ENCODE measurements at regions not wholly inside any gene's neighbourhood (a gene's known extent, or its start where the extent isn't known, plus 50 kb on each side); places are given as distances from the start of the nearest gene placed in this dataset.

DNA sequence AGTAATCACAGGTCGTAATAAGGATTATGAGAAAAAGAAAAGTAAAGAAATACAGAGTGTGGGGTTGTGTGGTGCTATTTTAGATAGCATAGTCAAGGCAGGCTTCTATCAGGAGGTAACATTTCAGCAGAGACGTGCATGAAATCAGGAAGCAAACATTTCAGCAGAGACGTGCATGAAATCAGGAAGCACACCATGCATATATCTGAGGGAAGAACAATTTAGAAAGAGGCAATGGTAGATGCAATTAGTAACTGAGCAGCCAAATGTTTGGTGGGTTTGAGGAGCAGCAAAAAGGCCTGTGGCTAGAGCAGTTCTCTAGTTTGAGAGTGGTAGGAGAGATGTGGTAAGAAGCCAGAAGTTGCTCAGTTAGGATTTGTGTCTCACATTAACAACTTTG, 713.7 kb downstream of the ADCYAP1 start:
- no peak overlapping the region for H3K27ac ChIP-seq
- TF ChIP-seq CTCF (IDR thresholded peaks at IDR 0.05): no peak
- no peak for TF ChIP-seq ZFX (IDR thresholded peaks at IDR 0.05; ENCODE audit: borderline replicate concordance)

GRCh38 chr18:1619507-1619906, 714.8 kb downstream of the ADCYAP1 start:
- TF ChIP-seq CTCF (IDR thresholded peaks at IDR 0.05) (no peak), ZFX (IDR thresholded peaks at IDR 0.05; ENCODE audit: borderline replicate concordance) (no peak)
- H3K27ac ChIP-seq: no peak overlapping the region

DNA sequence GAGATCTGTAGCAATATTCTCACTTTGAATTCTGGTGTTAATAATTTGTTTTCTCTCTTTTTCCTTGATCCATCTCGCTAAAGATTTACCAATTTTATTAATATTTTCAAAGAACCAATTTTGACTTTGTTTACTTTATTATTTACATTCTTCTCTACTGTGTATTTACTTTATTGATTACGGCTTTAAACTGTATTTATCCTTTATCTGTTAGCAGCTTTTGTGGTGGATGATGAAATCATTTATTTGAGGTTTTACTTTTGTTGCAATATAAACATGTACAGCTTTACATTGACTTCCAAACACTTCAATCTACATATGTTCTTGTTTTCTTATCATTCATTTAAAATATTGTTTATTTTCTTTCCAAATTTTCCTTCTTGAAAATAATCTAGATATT, 719.9 kb downstream of the ADCYAP1 start:
- TF ChIP-seq ZFX (IDR thresholded peaks at IDR 0.05; ENCODE audit: borderline replicate concordance): no peak
- no peak for TF ChIP-seq CTCF (IDR thresholded peaks at IDR 0.05)

DNA sequence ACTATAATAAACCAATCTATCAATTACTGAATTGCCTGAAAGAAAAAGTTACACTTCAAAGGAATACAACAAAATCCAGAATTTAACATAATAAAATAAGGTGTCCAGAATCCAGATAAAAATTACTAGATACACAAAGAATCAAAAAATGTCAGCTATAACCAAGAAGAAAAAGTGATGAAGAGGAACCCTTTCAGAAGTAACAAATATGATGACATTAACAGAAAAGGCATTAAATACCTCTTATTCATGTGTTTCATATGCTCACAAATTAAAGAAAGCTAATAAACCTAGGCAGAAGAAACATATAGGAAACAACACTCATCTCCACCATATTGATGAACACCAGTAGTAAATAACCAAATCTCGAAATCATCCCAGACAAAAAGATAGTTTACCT, 722.8 kb downstream of the ADCYAP1 start:
- no peak for TF ChIP-seq CTCF (IDR thresholded peaks at IDR 0.05)
- TF ChIP-seq ZFX (IDR thresholded peaks at IDR 0.05; ENCODE audit: borderline replicate concordance): no peak
- no peak overlapping the region for H3K27ac ChIP-seq

More for the DNA sequence above, 719.9 kb downstream of the ADCYAP1 start:
- no peak overlapping the region for H3K27ac ChIP-seq

DNA sequence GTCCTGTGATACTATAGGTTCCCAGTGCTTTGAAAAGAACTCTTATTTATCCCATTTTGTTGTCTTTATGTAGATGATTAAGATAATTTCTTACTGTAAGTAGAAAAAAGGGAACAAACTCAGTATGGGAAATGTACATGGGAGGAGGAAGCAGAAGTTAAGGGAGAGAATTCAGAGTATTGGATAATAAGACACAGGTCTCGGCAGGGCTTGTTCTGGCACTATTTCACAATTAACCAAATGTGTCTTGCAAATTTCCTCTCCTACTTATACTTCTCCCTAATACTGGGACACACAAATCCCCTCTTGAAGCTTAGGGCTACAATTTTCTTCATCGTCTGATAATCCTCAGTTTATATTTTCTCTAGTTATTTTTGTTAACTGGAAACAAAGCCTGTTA, 744.0 kb downstream of the ADCYAP1 start:
- TF ChIP-seq CTCF (IDR thresholded peaks at IDR 0.05) (no peak), ZFX (IDR thresholded peaks at IDR 0.05; ENCODE audit: borderline replicate concordance) (no peak)
- no peak overlapping the region for H3K27ac ChIP-seq

DNA sequence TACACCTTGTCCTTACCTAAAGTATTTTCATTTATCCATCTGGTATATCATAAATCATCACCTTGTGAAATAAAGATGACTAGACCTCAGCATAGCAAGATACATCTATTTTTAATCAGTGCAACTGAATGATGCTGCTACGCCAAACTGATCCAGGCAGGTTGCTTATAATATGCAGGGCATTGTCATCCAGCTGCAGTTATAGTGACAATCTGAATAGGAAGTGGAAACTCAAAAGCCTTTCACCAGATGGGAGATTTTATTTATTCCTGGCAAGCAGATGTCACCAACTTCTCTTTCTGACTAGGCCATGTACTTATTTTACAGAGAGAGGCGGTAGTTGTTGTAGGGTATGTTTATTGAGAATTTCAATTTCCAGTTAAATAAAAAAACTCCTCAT, 747.3 kb downstream of the ADCYAP1 start:
- no peak overlapping the region for H3K27ac ChIP-seq
- TF ChIP-seq ZFX (IDR thresholded peaks at IDR 0.05; ENCODE audit: borderline replicate concordance) (no peak), CTCF (IDR thresholded peaks at IDR 0.05) (no peak)

GRCh38 chr18:1653873-1654272, 749.2 kb downstream of the ADCYAP1 start:
- no peak for TF ChIP-seq CTCF (IDR thresholded peaks at IDR 0.05)
- no peak for TF ChIP-seq ZFX (IDR thresholded peaks at IDR 0.05; ENCODE audit: borderline replicate concordance)
- H3K27ac ChIP-seq: no peak overlapping the region

All from 22Rv1 (cell line).